Kidney (tissue), 13 donors: ENCODE measurements at regions not wholly inside any gene's neighbourhood (a gene's known extent, or its start where the extent isn't known, plus 50 kb on each side); places are given as distances from the start of the nearest gene placed in this dataset.

Source experiments
- DNase-seq, 5 donors: peaks; one replicate each; pipeline ENCODE4 v3.0.0-alpha.2; 2013 to 2020
- FAIRE-seq: peaks from 2 replicates; lab custom pipeline; 2012; peaks lifted over from hg19 to GRCh38; lab: Jason Lieb, UNC
- H3K27ac ChIP-seq, 2 donors: one replicate each; pipeline ENCODE4 v1.7.0; 2013; ENCODE audit warnings: low read depth in 2 of 2, low read length in 2 of 2, inconsistent platforms in 1 of 2
- H3K27me3 ChIP-seq: one replicate; pipeline ENCODE4 v1.7.1; 2013; ENCODE audit warnings: low read length, inconsistent platforms; ENCODE audit not compliant: control insufficient read depth, insufficient read depth
- H3K36me3 ChIP-seq, 3 donors: one replicate each; pipeline versions ENCODE4 v1.7.0 to v1.7.1; 2013; ENCODE audit warnings: low read length in 3 of 3, control low read depth in 1 of 3, inconsistent platforms in 1 of 3; ENCODE audit not compliant: insufficient read depth in 3 of 3, control insufficient read depth in 2 of 3
- H3K4me1 ChIP-seq, 3 donors: one replicate each; pipeline versions ENCODE4 v1.7.0 to v1.7.1; 2013; ENCODE audit warnings: low read length in 3 of 3, inconsistent platforms in 1 of 3, low read depth in 1 of 3; ENCODE audit not compliant: control insufficient read depth in 2 of 3, insufficient read depth in 2 of 3
- H3K4me3 ChIP-seq, 3 donors: one replicate each; pipeline versions ENCODE4 v1.7.0 to v1.8.1; 2013; ENCODE audit warnings: low read length in 3 of 3, control low read depth in 1 of 3, inconsistent platforms in 1 of 3
- H3K9ac ChIP-seq, 3 donors: one replicate each; pipeline versions ENCODE4 v1.7.0 to v1.7.1; 2013; ENCODE audit warnings: low read length in 3 of 3, control low read depth in 1 of 3, inconsistent platforms in 1 of 3
- H3K9me3 ChIP-seq, 3 donors: one replicate each; pipeline versions ENCODE4 v1.7.0 to v1.7.1; 2013; ENCODE audit warnings: low read length in 3 of 3, control low read depth in 1 of 3, inconsistent platforms in 1 of 3; ENCODE audit not compliant: control insufficient read depth in 2 of 3, insufficient read depth in 1 of 3
- intact Hi-C: fragments of 100-400 bp; cut with DNase I; formaldehyde crosslinking; loops from one replicate; pipeline ENCODE4 v1.11.1; 2022
- TF ChIP-seq, protein P1 (sequence below): IDR thresholded peaks from 3 replicates; pipeline ENCODE4 v1.5.1; 2012; ENCODE audit warnings: mild to moderate bottlenecking, moderate library complexity, borderline replicate concordance; ENCODE audit not compliant: insufficient read depth; ENCODE audit errors: extremely low read depth
- donor health status: control.
- donor health status: control.
- donor health status: control.
- donor health status: control.
- donor health status: control.
- donor health status: DM: yes; HTN: yes; CAD: no.
- donor health status: Normal renal cell carcinoma (clear cell type).

- intact Hi-C loops = no loop called here
- H3K4me1 ChIP-seq = no peaks in the 10 kb centered on the region
- no peak for DNase-seq
- H3K4me3 ChIP-seq = no peak overlapping the region
- FAIRE-seq = no peak
- TF ChIP-seq, protein P1, sequence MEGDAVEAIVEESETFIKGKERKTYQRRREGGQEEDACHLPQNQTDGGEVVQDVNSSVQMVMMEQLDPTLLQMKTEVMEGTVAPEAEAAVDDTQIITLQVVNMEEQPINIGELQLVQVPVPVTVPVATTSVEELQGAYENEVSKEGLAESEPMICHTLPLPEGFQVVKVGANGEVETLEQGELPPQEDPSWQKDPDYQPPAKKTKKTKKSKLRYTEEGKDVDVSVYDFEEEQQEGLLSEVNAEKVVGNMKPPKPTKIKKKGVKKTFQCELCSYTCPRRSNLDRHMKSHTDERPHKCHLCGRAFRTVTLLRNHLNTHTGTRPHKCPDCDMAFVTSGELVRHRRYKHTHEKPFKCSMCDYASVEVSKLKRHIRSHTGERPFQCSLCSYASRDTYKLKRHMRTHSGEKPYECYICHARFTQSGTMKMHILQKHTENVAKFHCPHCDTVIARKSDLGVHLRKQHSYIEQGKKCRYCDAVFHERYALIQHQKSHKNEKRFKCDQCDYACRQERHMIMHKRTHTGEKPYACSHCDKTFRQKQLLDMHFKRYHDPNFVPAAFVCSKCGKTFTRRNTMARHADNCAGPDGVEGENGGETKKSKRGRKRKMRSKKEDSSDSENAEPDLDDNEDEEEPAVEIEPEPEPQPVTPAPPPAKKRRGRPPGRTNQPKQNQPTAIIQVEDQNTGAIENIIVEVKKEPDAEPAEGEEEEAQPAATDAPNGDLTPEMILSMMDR = no peak
- no peaks in the 10 kb centered on the region for H3K36me3 ChIP-seq
- no peak overlapping the region for H3K27ac ChIP-seq
- H3K9me3 ChIP-seq = no peaks in the 10 kb centered on the region
- no peaks in the 10 kb centered on the region for H3K27me3 ChIP-seq
- no peak overlapping the region for H3K9ac ChIP-seq
These were observed 179.4 kb downstream of the SHOX2 start for GRCh38 chr3:157926822-157927221.

- Histone ChIP-seq H3K27me3 (no peaks in the 10 kb centered on the region), H3K36me3 (no peaks in the 10 kb centered on the region), H3K4me3 (no peak overlapping the region), H3K9me3 (no peaks in the 10 kb centered on the region), H3K9ac (no peak overlapping the region), H3K27ac (no peak overlapping the region), H3K4me1 (no peaks in the 10 kb centered on the region)
- DNase-seq (no peak), FAIRE-seq (no peak)
- TF ChIP-seq, protein P1 = no peak
- intact Hi-C loops = no loop called here
These were observed 183.6 kb downstream of the SHOX2 start for GRCh38 chr3:157922614-157923013.

GRCh38 chr3:157921811-157922210 is 184.4 kb downstream of the SHOX2 start:
- intact Hi-C loops = no loop called here
- Histone ChIP-seq H3K36me3 (no peaks in the 10 kb centered on the region), H3K9ac (no peak overlapping the region), H3K27ac (no peak overlapping the region), H3K4me1 (no peaks in the 10 kb centered on the region), H3K4me3 (no peak overlapping the region), H3K9me3 (no peaks in the 10 kb centered on the region), H3K27me3 (no peaks in the 10 kb centered on the region)
- TF ChIP-seq, protein P1 = no peak
- FAIRE-seq = no peak
- DNase-seq = no peak
